ENCODE measurements at regions not wholly inside any gene's neighbourhood (a gene's known extent, or its start where the extent isn't known, plus 50 kb on each side); places are given as distances from the start of the nearest gene placed in this dataset.

DNA sequence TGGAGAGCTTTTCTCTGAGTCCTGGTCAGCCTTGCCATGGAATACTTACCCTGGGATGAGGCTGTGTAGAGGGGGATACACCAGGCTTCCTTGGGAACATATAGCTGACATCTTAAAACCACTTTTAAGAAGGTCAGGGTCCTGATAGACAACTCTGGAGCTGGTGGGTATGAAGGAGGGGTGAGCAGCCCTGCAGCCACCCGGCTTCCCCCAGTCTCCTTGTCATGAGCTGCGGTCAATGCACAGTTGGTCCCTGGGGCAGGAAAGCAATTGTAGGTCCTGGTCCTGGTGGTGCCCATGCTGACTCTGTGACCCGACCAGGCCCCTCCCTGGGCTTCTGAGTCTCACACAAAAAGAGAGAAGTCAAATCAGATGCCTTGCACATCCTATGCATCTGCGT, 63.6 kb downstream of the MRPL36 start:
- TF ChIP-seq EZH2 (IDR thresholded peaks at IDR 0.05; ENCODE audit: insufficient read depth, poor library complexity, severe bottlenecking) (no peak), EZH2phosphoT487 (IDR thresholded peaks at IDR 0.05; ENCODE audit: insufficient read depth, low read depth) (no peak)

Measured in GM23248 (cell line).